GM18511 (cell line): ENCODE measurements at regions not wholly inside any gene's neighbourhood (a gene's known extent, or its start where the extent isn't known, plus 50 kb on each side); places are given as distances from the start of the nearest gene placed in this dataset.
"Not testable (repeated sequence)": the region's sequence is repeated elsewhere in the genome, so short reads cannot be mapped to it uniquely, and the experiment has no call there.

ENCODE experiments used
- ATAC-seq: cut with Tn5 transposase; IDR thresholded peaks from one replicate; pipeline ENCODE4 v1.9.1; 2021; ENCODE audit warnings: mild to moderate bottlenecking, moderate library complexity; ENCODE audit not compliant: unreplicated experiment

DNA sequence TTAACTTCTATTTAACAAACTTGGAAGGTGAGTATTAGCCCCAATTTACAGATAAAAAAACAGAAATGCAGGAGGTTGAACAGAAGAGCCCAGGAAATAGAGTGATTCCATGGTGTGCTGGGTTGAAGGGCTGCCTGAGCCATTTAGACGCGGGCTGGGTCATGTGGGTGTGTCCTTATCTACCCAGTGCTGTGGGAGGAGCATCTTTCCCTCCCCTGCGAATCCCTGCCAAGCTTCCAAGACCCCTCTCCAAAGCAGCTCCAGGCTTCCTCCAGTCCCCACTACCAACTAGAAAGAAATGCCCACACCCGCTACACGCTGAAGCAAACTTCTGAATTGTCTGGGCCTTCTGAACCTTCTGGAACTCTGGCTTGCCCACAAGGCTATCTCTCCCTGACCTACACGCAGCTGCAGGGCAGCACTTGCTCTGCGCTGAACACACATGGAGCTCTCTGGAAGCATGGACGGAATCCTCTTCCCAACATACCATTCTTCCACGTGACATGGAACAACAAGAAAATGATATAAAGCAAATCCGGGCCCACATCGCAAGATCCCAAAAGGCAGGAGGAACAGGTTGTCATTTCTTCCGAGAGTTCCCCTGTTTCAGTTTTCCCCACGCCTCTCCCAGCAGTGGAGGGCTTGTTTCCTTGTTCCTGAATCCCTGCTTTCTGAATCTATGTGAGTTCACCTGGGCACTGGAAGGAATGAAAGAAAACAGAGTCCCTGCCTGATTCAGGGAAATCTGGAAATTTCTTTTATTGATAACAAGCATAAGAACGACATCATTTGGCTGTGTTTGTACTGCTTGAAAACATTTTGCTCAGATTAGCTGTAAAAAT lies 562.7 kb upstream of the ID2 start:
- ATAC-seq = no peak

DNA sequence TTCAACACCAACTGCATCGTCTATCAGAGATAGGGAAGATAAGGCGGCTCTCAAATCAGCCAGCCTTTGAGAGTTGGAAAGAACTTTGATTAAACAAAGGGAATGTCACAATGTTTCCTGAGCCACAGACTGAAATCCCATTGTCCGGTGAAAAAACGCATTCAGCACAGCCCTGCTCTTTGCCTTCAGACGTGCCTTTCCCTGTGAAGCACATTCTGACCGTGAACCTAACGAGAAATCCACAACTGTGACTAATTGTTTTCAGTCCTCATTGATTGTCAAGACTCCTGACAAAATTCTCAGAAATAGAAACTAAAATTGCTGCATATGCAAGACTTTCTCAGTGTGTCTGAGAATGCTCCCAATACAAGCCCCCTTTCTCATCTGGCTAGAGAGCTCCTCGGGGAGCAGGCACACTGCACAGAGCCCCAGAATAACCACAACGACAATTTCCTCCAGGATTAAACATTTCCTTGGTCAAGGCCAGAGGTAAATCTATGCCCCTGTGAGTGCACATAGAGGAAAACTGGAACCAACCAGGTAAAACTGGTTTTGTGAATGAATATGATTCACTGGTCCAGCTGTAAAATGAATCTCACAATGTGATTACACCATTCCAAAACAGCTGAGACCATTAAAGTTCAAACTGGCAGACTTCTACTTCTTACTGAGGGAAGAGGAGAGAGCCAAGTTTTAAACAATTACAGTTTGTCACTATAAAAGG lies 561.9 kb upstream of the ID2 start:
- ATAC-seq = no peak

DNA sequence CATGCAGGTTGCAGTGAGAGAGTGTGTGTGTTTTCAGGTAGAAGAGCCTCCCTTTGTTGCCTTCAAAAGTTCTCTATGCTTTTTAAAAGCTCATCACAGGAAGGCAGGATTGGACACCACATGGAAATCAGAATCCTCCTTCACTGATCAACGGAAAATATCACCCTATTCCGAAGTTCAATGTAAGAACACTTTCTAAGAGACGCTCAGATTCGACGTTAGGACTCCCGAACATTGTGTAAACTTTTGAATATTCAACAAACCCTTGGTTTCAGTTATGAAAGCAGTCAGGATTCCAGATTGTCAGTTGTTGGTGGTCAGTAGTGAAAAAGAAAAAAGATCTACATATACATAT lies 561.4 kb upstream of the ID2 start:
- ATAC-seq = no peak

DNA sequence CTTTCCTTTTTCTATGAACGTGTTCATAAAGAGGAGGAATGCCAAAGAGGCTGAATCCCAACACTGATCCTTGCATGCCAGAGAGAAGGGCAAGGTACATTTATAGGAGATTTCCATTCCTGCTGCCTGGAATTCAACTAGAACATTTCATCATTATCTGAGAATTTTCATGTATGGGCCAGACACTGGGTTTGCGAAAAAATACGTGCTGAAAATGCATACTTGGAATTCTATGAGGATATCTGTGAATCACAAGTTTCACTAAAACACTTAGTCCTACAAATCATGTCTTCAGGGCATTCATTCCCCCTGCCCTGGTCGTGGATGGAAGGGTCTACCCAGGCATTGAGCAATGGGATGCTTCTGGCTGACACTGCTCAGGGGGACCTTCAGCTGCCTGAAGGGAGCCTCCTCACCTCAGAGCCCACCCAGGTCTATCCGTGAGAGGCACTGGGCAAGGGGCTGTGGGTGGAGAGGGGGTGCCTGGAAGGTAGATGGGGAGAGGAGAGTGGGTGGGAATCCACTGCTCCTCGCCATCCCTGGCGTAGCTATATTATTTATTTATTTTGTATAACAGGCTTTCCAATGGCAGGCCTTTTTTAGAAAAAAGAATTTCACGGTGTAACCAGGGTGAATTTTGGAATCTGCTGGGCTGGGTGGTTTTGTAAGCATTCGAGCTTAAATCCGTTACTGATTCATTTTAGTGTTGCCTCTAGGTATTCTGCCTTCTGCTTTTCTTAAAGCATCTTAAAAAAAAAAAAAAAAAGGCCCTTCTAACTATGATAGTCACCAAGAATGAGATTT lies 560.6 kb upstream of the ID2 start:
- ATAC-seq = no peak

DNA sequence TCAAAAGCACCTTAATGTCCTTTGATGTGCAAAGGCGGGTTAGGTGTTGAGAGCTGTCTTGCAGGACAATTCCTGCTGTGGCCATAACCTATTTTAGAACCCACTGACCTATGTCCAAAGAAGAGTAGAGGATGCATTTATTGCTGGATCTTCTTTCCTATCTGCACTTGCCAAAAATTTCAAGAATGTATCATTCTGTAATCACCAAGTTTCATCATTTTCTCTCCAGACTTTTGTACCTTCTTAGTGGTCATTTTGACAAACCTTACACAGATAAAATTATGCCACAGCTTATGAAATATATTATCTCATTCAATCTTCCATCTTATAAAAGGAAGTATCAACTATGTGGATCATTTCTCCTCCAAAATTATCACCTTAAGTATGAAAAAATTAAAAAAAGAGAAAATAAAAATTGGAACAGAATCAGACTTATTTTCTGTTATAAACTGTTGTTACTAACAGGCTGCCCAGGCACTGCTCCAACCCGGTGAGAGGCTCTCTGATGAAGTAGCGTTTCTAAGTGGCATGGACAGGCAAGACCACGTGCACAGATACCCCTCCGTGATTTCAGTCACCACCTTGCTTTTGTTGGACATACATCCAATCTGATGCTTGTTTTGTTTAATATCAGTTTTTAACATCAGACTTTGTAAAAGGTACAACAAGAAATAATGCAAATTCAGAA lies 559.9 kb upstream of the ID2 start:
- no peak for ATAC-seq

DNA sequence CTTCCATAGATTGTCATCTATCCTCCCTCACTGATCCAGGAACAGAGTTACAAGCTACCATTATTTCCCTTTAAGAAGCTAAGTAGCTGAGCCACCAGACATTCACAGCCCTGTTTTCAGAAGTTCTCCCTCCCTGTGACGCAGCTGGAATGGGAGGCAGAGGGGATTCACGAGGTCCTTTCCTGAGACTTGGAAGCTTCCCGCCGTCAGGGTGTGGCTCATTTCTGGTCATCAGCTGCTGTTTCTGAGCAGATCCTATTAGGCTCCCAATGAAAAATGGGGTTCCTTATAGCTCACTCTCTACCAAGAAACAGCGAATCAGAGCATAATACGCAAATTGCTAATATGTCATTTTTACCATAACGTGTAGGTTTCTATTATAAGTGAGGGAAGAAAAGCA lies 559.3 kb upstream of the ID2 start:
- ATAC-seq = no peak

DNA sequence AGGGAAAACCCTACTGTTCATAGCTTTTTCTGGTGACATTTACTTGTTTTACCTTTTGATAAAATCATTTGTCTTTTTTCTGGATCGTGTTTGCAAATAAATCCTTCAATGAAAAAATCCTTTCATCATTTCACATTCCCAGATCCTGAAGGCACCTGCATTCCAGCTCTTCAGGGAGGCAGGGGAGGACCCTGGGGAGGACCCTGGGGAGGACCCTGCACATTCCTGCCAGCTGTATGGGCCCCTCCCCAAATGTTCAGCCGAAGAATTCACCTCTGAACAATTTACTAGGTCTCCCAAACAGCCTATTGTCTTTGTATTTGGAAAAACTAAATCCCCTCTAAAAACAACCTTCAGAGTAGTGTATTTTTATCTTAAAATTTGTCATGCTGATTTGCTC lies 558.4 kb upstream of the ID2 start:
- ATAC-seq = no peak

DNA sequence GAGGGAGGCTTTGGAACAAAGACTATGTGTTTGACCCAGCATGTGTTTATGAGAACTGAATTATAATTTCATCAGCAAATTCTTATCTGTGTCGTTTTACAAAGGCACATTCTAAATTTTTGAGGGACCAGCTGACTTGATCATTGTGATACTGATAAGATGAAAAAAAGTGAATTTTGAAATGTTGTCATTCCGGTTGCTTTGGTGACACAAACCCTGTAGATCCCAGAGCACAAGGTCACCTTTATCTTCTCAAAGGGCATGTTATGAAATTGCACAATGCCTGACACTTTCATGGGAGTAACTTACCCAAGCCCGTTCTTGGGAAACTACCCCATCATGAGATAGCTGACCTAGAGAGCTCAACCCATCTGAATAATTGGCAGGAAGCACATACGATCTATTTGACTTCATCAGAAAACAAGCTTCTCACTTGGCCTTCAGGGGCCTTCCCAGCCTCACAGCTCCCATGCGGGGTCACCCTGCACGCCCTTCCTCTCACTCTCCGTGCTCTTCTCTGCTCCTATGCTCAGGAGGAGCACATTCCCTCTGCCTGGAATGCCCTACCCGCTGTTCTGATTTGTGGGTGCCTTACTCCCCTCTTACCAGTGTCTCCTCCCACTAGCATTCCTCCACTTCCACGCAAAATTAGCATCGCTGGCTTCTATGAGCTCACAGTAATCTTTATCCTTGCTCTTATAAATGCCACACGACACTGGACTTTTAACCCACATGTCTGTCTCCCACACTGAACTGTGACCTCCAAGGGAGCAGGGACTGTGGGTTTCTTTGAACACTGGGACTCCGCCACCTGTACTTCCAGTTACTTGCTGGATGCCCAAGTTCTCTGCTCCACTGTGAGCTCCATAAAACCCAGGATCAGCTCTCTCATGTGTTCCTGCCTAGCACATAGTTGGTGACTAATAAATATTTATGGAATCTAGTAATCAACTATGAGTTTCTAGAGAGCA lies 555.8 kb upstream of the ID2 start:
- ATAC-seq = no peak

DNA sequence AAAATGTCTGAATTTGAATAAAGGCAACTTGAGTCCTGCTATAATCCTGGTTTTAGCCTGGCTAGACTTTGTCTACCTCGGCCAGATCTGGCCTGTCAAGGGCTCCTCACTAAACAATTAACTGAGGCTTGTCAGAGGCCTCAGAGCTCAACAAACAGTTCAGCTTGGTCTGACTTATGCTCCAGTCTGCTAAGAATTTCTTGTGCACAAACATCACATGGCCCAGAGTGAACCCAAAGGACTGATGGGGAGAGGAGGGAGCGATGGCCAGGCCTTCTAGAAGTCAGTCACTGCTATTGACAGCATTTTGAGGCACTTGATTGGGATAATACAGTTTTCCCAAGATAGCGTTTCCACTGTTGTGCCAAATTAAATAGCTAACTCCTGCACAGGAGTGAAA lies 555.1 kb upstream of the ID2 start:
- no peak for ATAC-seq

DNA sequence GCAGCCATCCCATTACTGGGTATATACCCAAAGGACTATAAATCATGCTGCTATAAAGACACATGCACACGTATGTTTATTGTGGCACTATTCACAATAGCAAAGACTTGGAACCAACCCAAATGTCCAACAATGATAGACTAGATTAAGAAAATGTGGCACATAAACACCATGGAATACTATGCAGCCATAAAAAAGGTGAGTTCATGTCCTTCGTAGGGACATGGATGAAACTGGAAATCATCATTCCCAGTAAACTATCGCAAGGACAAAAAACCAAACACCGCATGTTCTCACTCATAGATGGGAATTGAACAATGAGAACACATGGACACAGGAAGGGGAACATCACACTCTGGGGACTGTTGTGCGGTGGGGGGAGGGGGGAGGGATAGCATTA lies 550.4 kb upstream of the ID2 start:
- not testable (repeated sequence) for ATAC-seq

DNA sequence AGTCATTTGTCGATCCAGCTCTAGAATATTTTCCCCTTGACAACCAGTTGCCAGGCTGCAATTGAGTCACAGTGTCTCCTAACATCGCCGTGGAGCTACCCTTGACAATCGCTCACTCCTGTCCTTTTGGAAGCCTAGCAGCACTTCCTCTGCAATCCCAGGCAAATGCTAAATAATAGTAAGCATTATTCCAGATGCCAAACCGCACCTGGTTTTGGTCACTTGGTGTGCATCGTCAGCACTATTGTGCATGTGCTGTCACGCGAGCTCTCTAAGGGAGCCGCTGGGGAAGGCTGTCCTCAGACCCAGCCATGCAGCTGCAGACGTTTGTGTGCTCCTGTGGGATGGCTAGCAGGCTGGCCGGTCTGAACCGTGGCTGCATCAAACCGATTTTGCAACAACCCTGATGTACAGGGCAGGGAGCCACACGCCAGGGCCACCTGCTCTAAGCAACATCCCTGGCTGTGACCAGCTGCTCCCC lies 549.5 kb upstream of the ID2 start:
- ATAC-seq = no peak

DNA sequence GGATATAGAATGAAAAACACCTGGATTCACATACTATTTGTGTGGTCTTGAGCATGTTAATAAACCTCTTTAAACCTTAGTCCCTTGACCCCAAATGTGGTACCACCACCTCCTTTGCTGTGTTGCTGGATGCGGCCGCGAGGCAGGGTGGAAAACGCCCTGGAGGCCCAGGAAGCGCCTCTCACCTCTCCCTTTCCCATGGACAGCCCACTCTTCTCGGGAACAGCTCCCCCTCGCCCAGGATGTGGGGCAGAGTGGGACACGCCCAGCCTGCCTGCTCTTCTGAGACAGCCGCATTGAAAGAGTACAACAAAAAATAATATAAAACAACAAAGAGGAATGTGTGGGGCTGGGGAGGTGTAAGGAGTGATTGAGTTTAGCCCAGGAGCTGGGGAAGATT lies 549.0 kb upstream of the ID2 start:
- ATAC-seq = no peak

DNA sequence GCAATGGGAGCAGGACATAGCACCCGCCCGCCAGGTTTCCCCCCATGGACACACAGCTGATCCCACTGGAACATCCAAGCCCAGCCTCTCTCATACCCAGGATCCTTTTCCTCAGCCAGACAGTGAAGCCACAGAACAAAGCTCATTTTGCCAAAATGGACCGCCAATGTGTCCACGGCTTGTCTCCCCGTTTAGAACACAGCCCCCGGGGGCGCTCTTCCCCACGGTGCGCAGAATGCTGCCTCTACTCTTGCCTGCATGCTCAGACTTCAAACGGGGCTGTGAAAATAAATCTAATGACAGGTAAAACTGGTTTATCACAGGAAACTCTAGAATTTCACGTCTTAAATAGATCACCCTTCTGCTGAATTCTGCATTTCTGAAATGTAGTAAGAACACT lies 548.5 kb upstream of the ID2 start:
- ATAC-seq = no peak

DNA sequence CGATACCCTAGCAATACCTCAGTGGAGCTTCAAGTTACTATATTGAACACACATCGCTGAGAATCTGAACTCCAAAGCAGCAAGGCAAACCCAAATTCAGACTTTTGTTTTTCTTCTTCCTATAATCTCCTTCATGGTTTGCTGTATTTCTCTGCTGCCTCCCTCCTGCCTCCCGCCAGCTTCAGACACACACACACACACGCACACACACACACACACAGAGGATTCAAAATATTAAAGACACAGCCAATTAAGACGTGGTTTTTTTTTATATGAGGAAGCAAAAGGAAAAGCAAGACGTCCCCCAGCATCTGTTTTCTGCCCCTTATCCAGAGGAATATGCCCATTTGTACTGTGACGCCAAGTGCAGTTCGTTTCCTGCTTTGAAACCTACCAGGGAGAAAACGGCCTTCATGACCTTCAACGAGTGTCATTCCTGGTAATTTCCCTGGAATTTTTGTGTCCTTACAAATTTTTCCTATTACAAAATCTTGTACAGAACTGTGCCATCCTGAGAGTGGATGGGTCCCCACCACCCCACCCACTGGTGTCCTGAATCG lies 547.9 kb upstream of the ID2 start:
- ATAC-seq = no peak

DNA sequence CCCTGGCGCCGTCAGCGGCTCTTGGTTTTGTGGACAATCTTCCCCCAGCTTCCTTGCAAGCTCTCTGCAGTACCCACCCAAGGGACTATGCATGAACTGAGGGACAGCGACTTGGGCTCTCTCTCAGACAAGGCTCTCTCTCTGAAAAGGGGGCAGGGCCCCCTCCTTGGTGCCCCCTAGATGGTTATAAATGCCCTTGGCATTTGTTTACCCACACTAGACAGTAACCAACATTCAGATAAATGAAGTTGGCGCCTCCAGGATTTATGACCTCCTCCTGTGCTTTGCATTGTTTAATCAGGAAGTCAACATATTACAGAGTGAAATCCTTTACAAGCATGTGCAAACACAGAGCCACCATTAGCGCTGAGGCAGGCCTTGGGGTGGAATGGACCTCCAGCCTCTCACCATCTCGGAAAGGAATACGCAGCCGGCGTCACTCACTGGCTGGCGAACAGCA lies 547.4 kb upstream of the ID2 start:
- no peak for ATAC-seq

DNA sequence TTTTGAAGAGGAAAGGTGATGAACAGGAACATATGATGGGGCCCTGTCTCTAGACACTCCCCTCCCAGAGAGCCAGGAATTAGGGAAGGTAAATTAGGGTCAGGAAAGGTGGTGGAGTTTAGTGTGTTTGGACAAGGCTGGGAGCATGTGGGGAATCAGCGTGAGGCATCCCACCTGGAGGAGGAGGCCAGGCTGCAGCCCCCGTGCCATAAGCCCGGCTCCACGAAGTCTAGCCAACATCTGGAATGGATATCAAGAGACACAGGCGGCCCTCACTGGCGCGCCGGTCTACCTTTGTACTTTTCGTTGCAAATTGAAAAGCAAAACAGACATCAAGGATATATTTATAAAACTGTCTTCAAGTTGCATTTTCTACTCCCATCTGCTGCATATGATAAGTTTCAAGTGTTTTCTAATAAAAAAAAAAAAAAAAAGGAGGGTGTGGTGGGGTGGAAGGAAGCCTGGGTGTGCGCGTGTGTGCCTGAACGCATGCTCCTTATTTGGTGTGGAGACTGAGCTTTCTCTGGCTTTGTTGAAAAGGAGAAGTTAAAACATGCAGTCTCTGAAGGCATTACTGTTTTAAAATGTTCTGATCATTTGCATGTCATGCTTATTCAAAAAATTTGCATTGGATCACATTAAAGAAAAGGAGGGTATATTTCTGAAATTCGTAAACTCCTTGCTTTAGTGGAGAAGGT lies 546.7 kb upstream of the ID2 start:
- no peak for ATAC-seq

DNA sequence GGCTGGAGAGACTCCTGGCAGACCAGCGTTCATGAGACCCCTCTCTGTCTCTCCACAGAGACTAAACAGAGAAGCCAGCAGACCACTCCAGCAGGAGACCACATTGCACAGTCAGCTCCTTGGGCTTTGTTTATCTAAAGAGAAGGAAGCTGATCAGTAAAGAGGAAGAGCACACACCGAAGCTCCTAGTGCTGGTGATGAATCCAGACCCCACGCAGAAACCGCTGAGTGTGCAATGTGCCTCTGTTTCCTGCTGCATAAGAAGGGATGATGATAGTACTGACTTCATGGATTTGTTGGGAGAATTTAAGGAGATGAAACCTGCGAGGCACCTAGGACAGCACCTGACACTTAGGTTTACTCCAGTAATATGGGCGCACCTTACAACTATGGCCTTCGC lies 544.1 kb upstream of the ID2 start:
- ATAC-seq = no peak

DNA sequence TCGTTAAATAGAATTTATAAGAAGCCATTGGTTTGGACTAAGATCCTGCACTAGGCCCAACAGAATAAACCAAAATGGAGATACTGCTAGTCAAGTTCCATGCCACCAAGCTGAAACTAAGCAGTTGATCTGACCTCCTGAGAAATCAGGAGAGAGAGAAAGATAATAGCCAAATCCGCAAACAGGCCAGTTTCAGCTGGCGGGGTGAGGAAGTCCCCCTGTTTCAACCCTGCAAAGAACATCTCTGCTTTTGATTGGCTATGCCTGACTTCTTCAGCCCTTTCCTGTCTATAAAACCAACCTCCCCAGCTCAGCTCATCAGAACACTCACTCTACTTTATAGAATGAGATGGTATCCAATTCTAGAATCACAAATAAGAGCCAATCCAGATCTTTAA lies 543.3 kb upstream of the ID2 start:
- ATAC-seq = no peak
